ENCODE measurements at regions not wholly inside any gene's neighbourhood (a gene's known extent, or its start where the extent isn't known, plus 50 kb on each side); places are given as distances from the start of the nearest gene placed in this dataset.
"Not testable (repeated sequence)": the region's sequence is repeated elsewhere in the genome, so short reads cannot be mapped to it uniquely, and the experiment has no call there.

DNA sequence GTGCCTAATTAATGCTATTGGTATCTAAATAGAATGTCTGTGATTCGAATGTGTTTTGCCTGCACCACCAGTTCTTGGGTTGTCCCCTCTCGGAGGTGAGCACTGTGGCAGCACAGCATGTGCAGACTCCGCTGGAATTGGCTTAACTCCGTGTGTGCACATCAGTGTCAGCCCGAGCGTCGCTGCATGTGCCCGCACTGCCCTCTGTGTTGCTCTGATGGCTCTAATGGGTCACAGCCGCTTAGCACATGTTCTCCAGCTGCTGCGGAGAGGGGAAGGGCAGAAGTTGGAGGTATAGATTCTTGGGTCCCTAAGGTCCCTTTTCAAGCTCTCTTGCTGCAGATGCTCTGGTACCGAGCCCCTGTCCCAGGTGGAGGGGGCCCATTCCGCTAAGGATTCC is 75.1 kb downstream of the CDRT15L2 start:
- intact Hi-C loops (cut with micrococcal nuclease); H3K9me3 Mint-ChIP-seq (ENCODE audit: unreplicated experiment); DNase-seq (ENCODE audit: unreplicated experiment); H3K27ac Mint-ChIP-seq (ENCODE audit: low read depth, unreplicated experiment); POLR2A ChIA-PET; BruUV-seq (replicated peaks); H3K36me3 Mint-ChIP-seq (ENCODE audit: insufficient read depth, unreplicated experiment); CTCF ChIA-PET; H3K4me3 Mint-ChIP-seq (ENCODE audit: unreplicated experiment); H3K4me1 Mint-ChIP-seq (ENCODE audit: insufficient read depth, unreplicated experiment): not testable (repeated sequence)
- H3K27me3 Mint-ChIP-seq (ENCODE audit: insufficient read depth, unreplicated experiment) = peaks cover 14% of the 10 kb centered on the region

DNA sequence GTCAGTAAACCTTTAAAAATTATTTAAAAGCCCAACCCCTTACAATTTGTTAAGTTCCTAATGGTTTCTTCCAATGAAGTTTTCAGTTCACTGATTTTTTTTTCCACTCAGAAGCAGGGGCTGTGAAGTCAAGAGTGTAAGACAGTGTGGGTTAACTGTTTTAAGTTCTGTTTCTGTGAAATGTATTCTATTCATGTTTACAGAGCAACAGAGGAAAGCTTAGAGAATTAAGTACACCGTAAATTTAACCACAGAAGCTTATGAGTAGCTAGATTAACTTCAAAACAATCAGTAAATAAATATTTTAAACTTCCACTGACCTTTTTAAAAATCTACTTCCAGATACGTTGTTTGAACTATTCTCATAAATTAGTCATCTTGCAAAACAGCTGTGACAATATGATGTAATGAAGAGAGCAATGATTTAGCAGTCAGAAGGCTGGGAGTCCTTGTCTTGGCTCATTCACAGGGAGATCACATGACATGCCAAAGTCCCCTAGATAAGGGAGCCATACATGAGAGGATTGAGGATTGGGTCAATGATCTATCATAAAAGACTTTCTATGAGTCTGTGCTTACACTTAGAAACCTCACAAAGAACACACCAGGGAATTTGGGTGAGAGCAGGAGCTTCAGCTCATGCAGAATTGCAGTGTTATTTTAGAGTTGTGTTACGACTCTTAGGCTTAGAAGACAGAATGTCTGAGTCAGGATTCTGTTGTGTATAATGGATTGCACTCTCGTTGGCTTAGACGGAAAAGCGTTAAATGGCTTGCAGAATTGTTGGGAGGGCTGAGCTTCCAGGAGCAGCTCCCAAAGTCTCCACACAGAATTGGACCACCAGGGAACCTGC is 85.8 kb downstream of the CDRT15L2 start:
- BruUV-seq (replicated peaks); H3K27ac Mint-ChIP-seq (ENCODE audit: low read depth, unreplicated experiment); H3K4me3 Mint-ChIP-seq (ENCODE audit: unreplicated experiment); H3K27me3 Mint-ChIP-seq (ENCODE audit: insufficient read depth, unreplicated experiment); H3K36me3 Mint-ChIP-seq (ENCODE audit: insufficient read depth, unreplicated experiment); CTCF ChIA-PET; intact Hi-C loops (cut with micrococcal nuclease); POLR2A ChIA-PET; DNase-seq (ENCODE audit: unreplicated experiment); H3K4me1 Mint-ChIP-seq (ENCODE audit: insufficient read depth, unreplicated experiment); H3K9me3 Mint-ChIP-seq (ENCODE audit: unreplicated experiment): not testable (repeated sequence)

DNA sequence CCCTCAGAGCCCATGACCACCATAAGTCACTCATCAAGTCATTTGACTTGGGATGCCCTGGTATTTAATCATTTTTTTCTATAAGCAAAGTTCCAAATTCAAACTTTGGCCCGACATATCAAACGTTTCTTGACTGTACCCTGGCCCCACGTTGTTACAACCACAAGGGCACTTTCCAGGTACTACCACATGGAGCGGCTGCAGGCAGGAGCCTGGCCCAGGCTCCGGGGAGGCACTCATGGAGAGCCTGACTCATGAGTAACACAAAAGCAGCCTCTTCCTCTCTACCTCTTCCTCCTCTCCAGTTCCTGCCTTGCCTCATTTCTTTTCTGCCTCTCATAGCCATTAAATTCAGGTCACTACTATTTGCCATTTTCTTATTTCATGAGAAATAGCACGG is 87.2 kb downstream of the CDRT15L2 start:
- H3K4me1 Mint-ChIP-seq (ENCODE audit: insufficient read depth, unreplicated experiment); intact Hi-C loops (cut with micrococcal nuclease); H3K27ac Mint-ChIP-seq (ENCODE audit: low read depth, unreplicated experiment); DNase-seq (ENCODE audit: unreplicated experiment); H3K4me3 Mint-ChIP-seq (ENCODE audit: unreplicated experiment); CTCF ChIA-PET; BruUV-seq (replicated peaks); POLR2A ChIA-PET; H3K36me3 Mint-ChIP-seq (ENCODE audit: insufficient read depth, unreplicated experiment); H3K9me3 Mint-ChIP-seq (ENCODE audit: unreplicated experiment); H3K27me3 Mint-ChIP-seq (ENCODE audit: insufficient read depth, unreplicated experiment): not testable (repeated sequence)

- DNase-seq (ENCODE audit: unreplicated experiment); POLR2A ChIA-PET; H3K27ac Mint-ChIP-seq (ENCODE audit: low read depth, unreplicated experiment); H3K36me3 Mint-ChIP-seq (ENCODE audit: insufficient read depth, unreplicated experiment); H3K27me3 Mint-ChIP-seq (ENCODE audit: insufficient read depth, unreplicated experiment); H3K4me1 Mint-ChIP-seq (ENCODE audit: insufficient read depth, unreplicated experiment); intact Hi-C loops (cut with micrococcal nuclease); H3K4me3 Mint-ChIP-seq (ENCODE audit: unreplicated experiment); BruUV-seq (replicated peaks); H3K9me3 Mint-ChIP-seq (ENCODE audit: unreplicated experiment); CTCF ChIA-PET: not testable (repeated sequence)
Measured at GRCh38 chr17:20667712-20668111, 88.2 kb downstream of the CDRT15L2 start.

DNA sequence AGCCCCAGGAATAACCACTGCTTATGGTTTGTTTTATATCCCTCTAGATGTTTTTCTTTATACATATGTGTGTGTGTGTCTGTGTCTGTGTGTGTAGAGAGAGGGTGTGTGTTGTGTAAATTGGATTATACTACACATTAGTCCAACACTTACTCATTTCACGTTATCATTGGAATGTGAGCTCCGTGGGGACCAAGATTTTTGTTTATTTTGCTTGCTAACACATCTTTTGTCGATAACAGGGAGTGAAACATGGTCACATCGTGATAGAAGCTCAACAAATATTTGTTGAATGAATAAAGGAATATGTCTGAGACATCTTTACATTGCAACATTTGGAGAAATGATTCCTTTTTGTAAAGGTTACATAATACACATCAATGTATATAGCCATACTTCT is 88.8 kb downstream of the CDRT15L2 start:
- BruUV-seq (replicated peaks); H3K27ac Mint-ChIP-seq (ENCODE audit: low read depth, unreplicated experiment); H3K4me3 Mint-ChIP-seq (ENCODE audit: unreplicated experiment); intact Hi-C loops (cut with micrococcal nuclease); H3K9me3 Mint-ChIP-seq (ENCODE audit: unreplicated experiment); H3K36me3 Mint-ChIP-seq (ENCODE audit: insufficient read depth, unreplicated experiment); POLR2A ChIA-PET; H3K4me1 Mint-ChIP-seq (ENCODE audit: insufficient read depth, unreplicated experiment); CTCF ChIA-PET; DNase-seq (ENCODE audit: unreplicated experiment); H3K27me3 Mint-ChIP-seq (ENCODE audit: insufficient read depth, unreplicated experiment): not testable (repeated sequence)

DNA sequence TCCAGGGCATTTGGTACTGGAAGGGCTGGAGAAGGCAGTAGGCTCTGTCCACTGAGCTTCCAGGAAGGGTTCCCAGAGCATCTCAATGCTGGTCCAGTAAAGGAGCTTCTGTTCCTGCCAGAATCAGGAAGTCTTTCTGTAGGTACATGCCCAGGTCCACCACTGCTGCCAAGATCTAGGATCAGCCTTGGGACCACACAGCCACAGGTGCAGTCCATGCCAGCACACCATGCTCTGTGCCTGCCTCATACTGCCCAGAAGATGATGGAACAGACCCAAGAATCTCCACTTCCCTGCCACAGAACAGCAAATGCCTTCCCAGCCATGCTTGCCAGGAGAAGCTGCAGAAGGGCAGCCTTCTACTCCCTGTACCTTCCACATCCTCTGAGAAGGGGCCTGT is 89.3 kb downstream of the CDRT15L2 start:
- H3K27me3 Mint-ChIP-seq (ENCODE audit: insufficient read depth, unreplicated experiment); H3K27ac Mint-ChIP-seq (ENCODE audit: low read depth, unreplicated experiment); H3K9me3 Mint-ChIP-seq (ENCODE audit: unreplicated experiment); POLR2A ChIA-PET; intact Hi-C loops (cut with micrococcal nuclease); H3K4me1 Mint-ChIP-seq (ENCODE audit: insufficient read depth, unreplicated experiment); H3K36me3 Mint-ChIP-seq (ENCODE audit: insufficient read depth, unreplicated experiment); BruUV-seq (replicated peaks); H3K4me3 Mint-ChIP-seq (ENCODE audit: unreplicated experiment); CTCF ChIA-PET; DNase-seq (ENCODE audit: unreplicated experiment): not testable (repeated sequence)

GRCh38 chr17:20670506-20670905 is 91.0 kb downstream of the CDRT15L2 start:
- H3K27me3 Mint-ChIP-seq (ENCODE audit: insufficient read depth, unreplicated experiment); H3K4me3 Mint-ChIP-seq (ENCODE audit: unreplicated experiment); H3K27ac Mint-ChIP-seq (ENCODE audit: low read depth, unreplicated experiment); DNase-seq (ENCODE audit: unreplicated experiment); H3K9me3 Mint-ChIP-seq (ENCODE audit: unreplicated experiment); POLR2A ChIA-PET; intact Hi-C loops (cut with micrococcal nuclease); H3K4me1 Mint-ChIP-seq (ENCODE audit: insufficient read depth, unreplicated experiment); H3K36me3 Mint-ChIP-seq (ENCODE audit: insufficient read depth, unreplicated experiment); BruUV-seq (replicated peaks); CTCF ChIA-PET: not testable (repeated sequence)

GRCh38 chr17:20674374-20674773 is 94.8 kb downstream of the CDRT15L2 start:
- H3K4me1 Mint-ChIP-seq (ENCODE audit: insufficient read depth, unreplicated experiment); CTCF ChIA-PET; POLR2A ChIA-PET; BruUV-seq (replicated peaks); H3K27me3 Mint-ChIP-seq (ENCODE audit: insufficient read depth, unreplicated experiment); H3K36me3 Mint-ChIP-seq (ENCODE audit: insufficient read depth, unreplicated experiment); DNase-seq (ENCODE audit: unreplicated experiment); intact Hi-C loops (cut with micrococcal nuclease); H3K9me3 Mint-ChIP-seq (ENCODE audit: unreplicated experiment); H3K27ac Mint-ChIP-seq (ENCODE audit: low read depth, unreplicated experiment); H3K4me3 Mint-ChIP-seq (ENCODE audit: unreplicated experiment): not testable (repeated sequence)

DNA sequence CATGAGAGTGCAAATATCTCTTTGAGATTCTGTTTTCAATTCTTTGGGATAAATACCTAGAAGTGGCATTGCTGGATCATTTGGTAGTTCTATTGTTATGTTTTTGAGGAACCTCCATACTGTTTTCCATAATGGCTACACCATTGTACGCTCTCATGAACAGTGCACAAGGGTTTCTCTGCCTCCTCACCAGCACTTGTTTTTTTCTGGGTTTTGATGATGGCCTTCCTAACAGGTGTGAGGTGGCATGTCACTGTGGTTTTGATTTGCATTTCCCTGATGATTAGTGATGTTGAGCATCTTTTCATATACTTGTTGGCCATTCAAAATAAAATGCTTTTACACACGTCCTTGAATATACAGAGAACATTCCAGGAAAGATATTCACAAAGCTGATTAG is 96.2 kb downstream of the CDRT15L2 start:
- H3K27ac Mint-ChIP-seq (ENCODE audit: low read depth, unreplicated experiment); H3K9me3 Mint-ChIP-seq (ENCODE audit: unreplicated experiment); intact Hi-C loops (cut with micrococcal nuclease); H3K27me3 Mint-ChIP-seq (ENCODE audit: insufficient read depth, unreplicated experiment); DNase-seq (ENCODE audit: unreplicated experiment); H3K4me3 Mint-ChIP-seq (ENCODE audit: unreplicated experiment); BruUV-seq (replicated peaks); POLR2A ChIA-PET; H3K4me1 Mint-ChIP-seq (ENCODE audit: insufficient read depth, unreplicated experiment); H3K36me3 Mint-ChIP-seq (ENCODE audit: insufficient read depth, unreplicated experiment): not testable (repeated sequence)
- CTCF ChIA-PET = interaction anchor here (0.6 kb wide), 1 partner anchor 445 kb away, joined by 3 read pairs; no protein-coding TSS in a partner anchor

GRCh38 chr17:20676656-20677055 is 97.1 kb downstream of the CDRT15L2 start:
- intact Hi-C loops (cut with micrococcal nuclease); H3K9me3 Mint-ChIP-seq (ENCODE audit: unreplicated experiment); H3K36me3 Mint-ChIP-seq (ENCODE audit: insufficient read depth, unreplicated experiment); H3K27ac Mint-ChIP-seq (ENCODE audit: low read depth, unreplicated experiment); CTCF ChIA-PET; POLR2A ChIA-PET; H3K27me3 Mint-ChIP-seq (ENCODE audit: insufficient read depth, unreplicated experiment); BruUV-seq (replicated peaks); H3K4me1 Mint-ChIP-seq (ENCODE audit: insufficient read depth, unreplicated experiment); H3K4me3 Mint-ChIP-seq (ENCODE audit: unreplicated experiment); DNase-seq (ENCODE audit: unreplicated experiment): not testable (repeated sequence)
